ENCODE measurements at regions not wholly inside any gene's neighbourhood (a gene's known extent, or its start where the extent isn't known, plus 50 kb on each side); places are given as distances from the start of the nearest gene placed in this dataset.

DNA sequence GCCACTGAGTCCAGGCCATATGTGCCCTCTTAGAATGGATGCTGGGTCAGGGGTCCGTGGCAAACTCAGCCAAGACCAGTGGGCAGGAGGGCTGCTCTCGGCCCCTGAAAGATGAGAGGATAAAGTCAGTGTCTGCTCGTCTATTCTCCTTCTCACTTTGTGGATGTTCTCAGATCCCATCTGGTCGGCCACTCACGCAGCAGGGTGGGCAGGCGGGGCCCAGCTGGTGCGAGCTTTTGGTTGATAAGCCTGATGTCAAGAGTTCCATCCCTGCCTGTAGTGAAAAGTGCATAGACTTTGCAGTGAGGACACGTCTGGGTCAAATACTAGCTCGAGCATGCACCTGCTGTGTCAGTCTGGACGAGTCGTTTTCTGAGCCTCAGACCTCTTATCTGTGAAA, 556.2 kb upstream of the EEF2KMT start:
- no peak for TF ChIP-seq POLR2A (IDR thresholded peaks at IDR 0.05)
- TF ChIP-seq, protein P1, sequence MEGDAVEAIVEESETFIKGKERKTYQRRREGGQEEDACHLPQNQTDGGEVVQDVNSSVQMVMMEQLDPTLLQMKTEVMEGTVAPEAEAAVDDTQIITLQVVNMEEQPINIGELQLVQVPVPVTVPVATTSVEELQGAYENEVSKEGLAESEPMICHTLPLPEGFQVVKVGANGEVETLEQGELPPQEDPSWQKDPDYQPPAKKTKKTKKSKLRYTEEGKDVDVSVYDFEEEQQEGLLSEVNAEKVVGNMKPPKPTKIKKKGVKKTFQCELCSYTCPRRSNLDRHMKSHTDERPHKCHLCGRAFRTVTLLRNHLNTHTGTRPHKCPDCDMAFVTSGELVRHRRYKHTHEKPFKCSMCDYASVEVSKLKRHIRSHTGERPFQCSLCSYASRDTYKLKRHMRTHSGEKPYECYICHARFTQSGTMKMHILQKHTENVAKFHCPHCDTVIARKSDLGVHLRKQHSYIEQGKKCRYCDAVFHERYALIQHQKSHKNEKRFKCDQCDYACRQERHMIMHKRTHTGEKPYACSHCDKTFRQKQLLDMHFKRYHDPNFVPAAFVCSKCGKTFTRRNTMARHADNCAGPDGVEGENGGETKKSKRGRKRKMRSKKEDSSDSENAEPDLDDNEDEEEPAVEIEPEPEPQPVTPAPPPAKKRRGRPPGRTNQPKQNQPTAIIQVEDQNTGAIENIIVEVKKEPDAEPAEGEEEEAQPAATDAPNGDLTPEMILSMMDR (IDR thresholded peaks at IDR 0.05): no peak
